ENCODE measurements at regions not wholly inside any gene's neighbourhood (a gene's known extent, or its start where the extent isn't known, plus 50 kb on each side); places are given as distances from the start of the nearest gene placed in this dataset.

DNA sequence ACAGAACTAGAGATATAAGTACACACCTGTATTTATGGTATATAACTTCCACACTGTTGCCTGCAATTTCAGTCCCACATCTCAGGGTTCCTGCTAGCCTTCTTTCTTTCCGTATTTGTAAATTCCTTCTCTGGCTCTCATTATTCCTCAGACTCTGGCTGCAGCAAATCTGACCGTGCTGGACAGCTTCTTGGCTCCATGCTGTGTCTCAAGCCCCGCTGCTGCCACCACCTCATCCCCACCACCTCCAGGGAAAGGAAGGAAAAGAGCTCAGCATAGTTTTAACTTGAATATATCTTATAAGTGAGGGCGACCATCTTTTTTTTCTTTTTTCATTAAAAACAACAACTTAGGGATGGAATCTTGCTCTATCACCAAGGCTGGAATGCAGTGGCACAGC is 155.6 kb upstream of the CXCL13 start:
- no peak for TF ChIP-seq FOXM1 (IDR thresholded peaks at IDR 0.05; ENCODE audit: borderline replicate concordance, low read depth)
- no peak for TF ChIP-seq ZBTB7A (IDR thresholded peaks at IDR 0.05; ENCODE audit: low read depth)
- TF ChIP-seq, protein P1, sequence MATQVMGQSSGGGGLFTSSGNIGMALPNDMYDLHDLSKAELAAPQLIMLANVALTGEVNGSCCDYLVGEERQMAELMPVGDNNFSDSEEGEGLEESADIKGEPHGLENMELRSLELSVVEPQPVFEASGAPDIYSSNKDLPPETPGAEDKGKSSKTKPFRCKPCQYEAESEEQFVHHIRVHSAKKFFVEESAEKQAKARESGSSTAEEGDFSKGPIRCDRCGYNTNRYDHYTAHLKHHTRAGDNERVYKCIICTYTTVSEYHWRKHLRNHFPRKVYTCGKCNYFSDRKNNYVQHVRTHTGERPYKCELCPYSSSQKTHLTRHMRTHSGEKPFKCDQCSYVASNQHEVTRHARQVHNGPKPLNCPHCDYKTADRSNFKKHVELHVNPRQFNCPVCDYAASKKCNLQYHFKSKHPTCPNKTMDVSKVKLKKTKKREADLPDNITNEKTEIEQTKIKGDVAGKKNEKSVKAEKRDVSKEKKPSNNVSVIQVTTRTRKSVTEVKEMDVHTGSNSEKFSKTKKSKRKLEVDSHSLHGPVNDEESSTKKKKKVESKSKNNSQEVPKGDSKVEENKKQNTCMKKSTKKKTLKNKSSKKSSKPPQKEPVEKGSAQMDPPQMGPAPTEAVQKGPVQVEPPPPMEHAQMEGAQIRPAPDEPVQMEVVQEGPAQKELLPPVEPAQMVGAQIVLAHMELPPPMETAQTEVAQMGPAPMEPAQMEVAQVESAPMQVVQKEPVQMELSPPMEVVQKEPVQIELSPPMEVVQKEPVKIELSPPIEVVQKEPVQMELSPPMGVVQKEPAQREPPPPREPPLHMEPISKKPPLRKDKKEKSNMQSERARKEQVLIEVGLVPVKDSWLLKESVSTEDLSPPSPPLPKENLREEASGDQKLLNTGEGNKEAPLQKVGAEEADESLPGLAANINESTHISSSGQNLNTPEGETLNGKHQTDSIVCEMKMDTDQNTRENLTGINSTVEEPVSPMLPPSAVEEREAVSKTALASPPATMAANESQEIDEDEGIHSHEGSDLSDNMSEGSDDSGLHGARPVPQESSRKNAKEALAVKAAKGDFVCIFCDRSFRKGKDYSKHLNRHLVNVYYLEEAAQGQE (IDR thresholded peaks at IDR 0.05; ENCODE audit: low read depth), result peak; percentile 41; the same call in 1 of the 2 replicates

DNA sequence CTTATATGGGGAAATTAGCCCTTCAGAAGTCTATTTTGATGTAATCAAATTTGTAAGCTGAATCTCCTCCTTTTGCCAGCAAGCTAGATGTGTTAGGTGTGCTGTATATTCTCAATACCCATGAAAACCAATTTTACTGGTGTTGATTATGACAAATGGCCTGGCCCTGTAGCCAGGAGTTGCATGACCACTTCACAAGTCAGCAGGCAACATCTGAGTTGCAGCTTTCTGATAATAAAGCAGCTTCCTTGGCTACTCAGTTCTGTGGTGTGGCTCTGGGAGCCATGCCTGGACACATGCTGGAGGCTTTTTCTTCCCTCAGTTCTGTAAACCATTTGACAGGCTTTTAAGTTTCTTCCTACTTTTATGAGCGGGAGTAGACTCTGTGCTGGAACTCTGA is 154.1 kb upstream of the CXCL13 start:
- no peak for TF ChIP-seq TAF1 (IDR thresholded peaks at IDR 0.05; ENCODE audit: low read depth)
- TF ChIP-seq, protein P2, sequence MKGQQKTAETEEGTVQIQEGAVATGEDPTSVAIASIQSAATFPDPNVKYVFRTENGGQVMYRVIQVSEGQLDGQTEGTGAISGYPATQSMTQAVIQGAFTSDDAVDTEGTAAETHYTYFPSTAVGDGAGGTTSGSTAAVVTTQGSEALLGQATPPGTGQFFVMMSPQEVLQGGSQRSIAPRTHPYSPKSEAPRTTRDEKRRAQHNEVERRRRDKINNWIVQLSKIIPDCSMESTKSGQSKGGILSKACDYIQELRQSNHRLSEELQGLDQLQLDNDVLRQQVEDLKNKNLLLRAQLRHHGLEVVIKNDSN (IDR thresholded peaks at IDR 0.05), result no peak
- no peak for TF ChIP-seq EP300 (IDR thresholded peaks at IDR 0.05; ENCODE audit: borderline replicate concordance)
- no peak for TF ChIP-seq TCF12 (IDR thresholded peaks at IDR 0.05; ENCODE audit: low read depth)
- TF ChIP-seq, protein P3, sequence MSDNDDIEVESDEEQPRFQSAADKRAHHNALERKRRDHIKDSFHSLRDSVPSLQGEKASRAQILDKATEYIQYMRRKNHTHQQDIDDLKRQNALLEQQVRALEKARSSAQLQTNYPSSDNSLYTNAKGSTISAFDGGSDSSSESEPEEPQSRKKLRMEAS (IDR thresholded peaks at IDR 0.05), result no peak
- TF ChIP-seq TEAD4 (IDR thresholded peaks at IDR 0.05), result no peak
- no peak for TF ChIP-seq FOXM1 (IDR thresholded peaks at IDR 0.05; ENCODE audit: borderline replicate concordance, low read depth)
- no peak for TF ChIP-seq RAD21 (IDR thresholded peaks at IDR 0.05; ENCODE audit: low read depth)
- TF ChIP-seq ZBTB7A (IDR thresholded peaks at IDR 0.05; ENCODE audit: low read depth), result no peak
- no peak for TF ChIP-seq NFIC (IDR thresholded peaks at IDR 0.05)
- TF ChIP-seq YY1 (IDR thresholded peaks at IDR 0.05; ENCODE audit: low read depth), result no peak
- TF ChIP-seq CREB1 (IDR thresholded peaks at IDR 0.05; ENCODE audit: low read depth), result no peak
- TF ChIP-seq, protein P1 (IDR thresholded peaks at IDR 0.05; ENCODE audit: low read depth), result no peak
- TF ChIP-seq CEBPB (IDR thresholded peaks at IDR 0.05), result no peak
- no peak for TF ChIP-seq EGR1 (IDR thresholded peaks at IDR 0.05)

DNA sequence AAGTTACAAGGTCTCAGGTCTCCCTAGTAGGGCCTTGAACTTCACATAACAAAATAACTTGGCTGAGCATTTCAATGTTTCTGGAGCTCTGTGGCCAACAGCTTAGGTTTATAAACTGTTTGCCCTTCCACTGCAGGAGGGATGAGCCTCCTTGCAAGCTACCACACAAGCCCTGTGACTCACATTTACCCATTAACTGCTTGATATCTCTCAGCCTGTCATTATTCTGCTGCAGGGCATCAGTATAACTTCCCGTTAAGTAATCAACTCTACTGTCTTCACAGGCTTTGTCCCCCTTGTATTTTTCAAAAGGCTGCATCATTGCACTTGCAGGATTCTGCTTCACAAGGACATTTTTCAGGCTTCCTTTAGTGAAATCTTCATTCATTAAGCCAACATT is 151.7 kb upstream of the CXCL13 start:
- TF ChIP-seq CEBPB (IDR thresholded peaks at IDR 0.05), result no peak
- TF ChIP-seq TEAD4 (IDR thresholded peaks at IDR 0.05), result no peak
- no peak for TF ChIP-seq FOXM1 (IDR thresholded peaks at IDR 0.05; ENCODE audit: borderline replicate concordance, low read depth)
- TF ChIP-seq, protein P1 (IDR thresholded peaks at IDR 0.05; ENCODE audit: low read depth), result no peak
- TF ChIP-seq NFIC (IDR thresholded peaks at IDR 0.05), result no peak
- TF ChIP-seq ZBTB7A (IDR thresholded peaks at IDR 0.05; ENCODE audit: low read depth), result no peak
- TF ChIP-seq EGR1 (IDR thresholded peaks at IDR 0.05), result no peak
- TF ChIP-seq RAD21 (IDR thresholded peaks at IDR 0.05; ENCODE audit: low read depth), result no peak
- no peak for TF ChIP-seq TCF12 (IDR thresholded peaks at IDR 0.05; ENCODE audit: low read depth)
- no peak for TF ChIP-seq EP300 (IDR thresholded peaks at IDR 0.05; ENCODE audit: borderline replicate concordance)
- no peak for TF ChIP-seq YY1 (IDR thresholded peaks at IDR 0.05; ENCODE audit: low read depth)
- TF ChIP-seq, protein P2 (IDR thresholded peaks at IDR 0.05), result no peak
- TF ChIP-seq, protein P3 (IDR thresholded peaks at IDR 0.05), result no peak
- TF ChIP-seq CREB1 (IDR thresholded peaks at IDR 0.05; ENCODE audit: low read depth), result no peak
- no peak for TF ChIP-seq TAF1 (IDR thresholded peaks at IDR 0.05; ENCODE audit: low read depth)

DNA sequence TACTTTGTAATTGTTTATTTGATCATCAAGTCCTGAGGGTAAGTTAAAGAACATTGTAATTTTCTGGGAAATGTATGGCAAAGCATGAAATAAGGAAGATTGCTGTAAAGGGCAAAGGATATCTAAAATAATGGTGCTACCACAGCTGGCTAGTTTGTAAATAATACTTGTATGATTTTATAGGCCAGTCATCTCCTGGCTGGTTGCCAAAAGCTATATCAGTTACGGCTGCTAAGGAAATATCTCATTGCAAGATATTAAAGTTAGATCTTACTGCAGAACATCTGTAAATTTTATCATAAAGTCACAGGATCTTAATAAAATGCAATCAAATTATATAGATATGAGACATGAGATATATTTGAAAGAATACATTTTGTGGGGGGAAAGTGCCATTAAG is 150.8 kb upstream of the CXCL13 start:
- TF ChIP-seq NFIC (IDR thresholded peaks at IDR 0.05) (0 out of 2 replicates have a peak, but pooled peaks have one; percentile 16), CREB1 (IDR thresholded peaks at IDR 0.05; ENCODE audit: low read depth) (no peak)
- TF ChIP-seq, protein P3 (IDR thresholded peaks at IDR 0.05), result no peak

DNA sequence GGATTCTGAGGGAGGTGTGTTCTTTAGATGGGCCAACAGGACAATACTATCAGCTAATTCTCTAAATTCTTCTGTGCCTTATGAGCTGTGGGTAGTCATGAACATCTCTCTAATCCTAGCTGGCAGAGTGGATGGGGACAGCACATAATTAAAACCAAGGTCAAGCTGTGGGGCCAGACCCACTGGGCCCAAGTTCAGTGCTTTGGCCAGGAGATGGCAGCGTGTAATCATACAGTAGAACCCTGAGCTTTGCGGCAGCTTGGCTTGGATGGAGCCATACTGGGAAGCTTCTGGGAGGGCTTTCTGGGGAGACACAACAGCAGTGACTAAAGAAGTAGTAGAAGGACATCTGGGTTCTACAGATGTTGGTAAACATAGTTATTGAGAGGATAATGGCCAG is 140.3 kb upstream of the CXCL13 start:
- TF ChIP-seq TAF1 (IDR thresholded peaks at IDR 0.05; ENCODE audit: low read depth) (no peak), TCF12 (IDR thresholded peaks at IDR 0.05; ENCODE audit: low read depth) (no peak), RAD21 (IDR thresholded peaks at IDR 0.05; ENCODE audit: low read depth) (peak; percentile 64)
